Fibroblast of skin of left quadriceps (primary cell): ENCODE measurements at regions not wholly inside any gene's neighbourhood (a gene's known extent, or its start where the extent isn't known, plus 50 kb on each side); places are given as distances from the start of the nearest gene placed in this dataset.

Experiments used
- DNase-seq, 2 experiments: peaks; one replicate each; pipeline ENCODE4 v3.0.0-alpha.2; 2013; ENCODE audit warnings: low read depth in 2 of 2

GRCh38 chr1:232383455-232384123 is 246.3 kb downstream of the SIPA1L2 start:
- no peak for DNase-seq

GRCh38 chr1:232382671-232383070 is 247.3 kb downstream of the SIPA1L2 start:
- no peak for DNase-seq

- DNase-seq = no peak
These were observed 248.4 kb downstream of the SIPA1L2 start for GRCh38 chr1:232381394-232382100.

- DNase-seq = no peak
These were observed 249.3 kb downstream of the SIPA1L2 start for GRCh38 chr1:232380596-232380995.

GRCh38 chr1:232380131-232380530 is 249.8 kb downstream of the SIPA1L2 start:
- DNase-seq = no peak

- DNase-seq = no peak
These were observed 250.9 kb downstream of the SIPA1L2 start for GRCh38 chr1:232379063-232379434.

GRCh38 chr1:232378266-232379062 is 251.5 kb downstream of the SIPA1L2 start:
- no peak for DNase-seq

GRCh38 chr1:232377494-232377770 is 252.5 kb downstream of the SIPA1L2 start:
- no peak for DNase-seq

- no peak for DNase-seq
These were observed 253.1 kb downstream of the SIPA1L2 start for GRCh38 chr1:232376632-232377493.

- DNase-seq = no peak
These were observed 257.0 kb downstream of the SIPA1L2 start for GRCh38 chr1:232372841-232373440.

GRCh38 chr1:232372431-232372830 is 257.5 kb downstream of the SIPA1L2 start:
- DNase-seq = no peak

GRCh38 chr1:232369451-232370296 is 260.3 kb downstream of the SIPA1L2 start:
- no peak for DNase-seq

GRCh38 chr1:232368821-232369321 is 261.1 kb downstream of the SIPA1L2 start:
- no peak for DNase-seq

GRCh38 chr1:232367293-232367692 is 262.6 kb downstream of the SIPA1L2 start:
- DNase-seq = no peak

- DNase-seq = no peak
These were observed 265.1 kb downstream of the SIPA1L2 start for GRCh38 chr1:232364654-232365382.

- no peak for DNase-seq
These were observed 266.9 kb downstream of the SIPA1L2 start for GRCh38 chr1:232363008-232363407.

GRCh38 chr1:232357416-232357815 is 272.5 kb downstream of the SIPA1L2 start:
- DNase-seq = peak; percentile 30 to 35

GRCh38 chr1:232355162-232356006 is 274.5 kb downstream of the SIPA1L2 start:
- no peak for DNase-seq

GRCh38 chr1:232353001-232353400 is 276.9 kb downstream of the SIPA1L2 start:
- no peak for DNase-seq
